Ovary (tissue), 3 donors: ENCODE measurements at regions not wholly inside any gene's neighbourhood (a gene's known extent, or its start where the extent isn't known, plus 50 kb on each side); places are given as distances from the start of the nearest gene placed in this dataset.

Source experiments
- POLR2A ChIP-seq: fragments of 450-650 bp; IDR thresholded peaks from one replicate; pipeline ENCODE4 v1.6.1; 2017; ENCODE audit warnings: antibody characterized with exemption, mild to moderate bottlenecking, moderate library complexity
- TF ChIP-seq, protein P1 (sequence below), 3 donors: fragments of 450-650 bp in 2 of 3; fragments of 200-600 bp in 1 of 3; IDR thresholded peaks; one replicate each; pipeline versions ENCODE4 v1.5.1 to v1.8.0; 2016 to 2022; ENCODE audit warnings: antibody characterized with exemption in 3 of 3, mild to moderate bottlenecking in 1 of 3
- donor health status: DM: no; HTN: no; CAD: no.

DNA sequence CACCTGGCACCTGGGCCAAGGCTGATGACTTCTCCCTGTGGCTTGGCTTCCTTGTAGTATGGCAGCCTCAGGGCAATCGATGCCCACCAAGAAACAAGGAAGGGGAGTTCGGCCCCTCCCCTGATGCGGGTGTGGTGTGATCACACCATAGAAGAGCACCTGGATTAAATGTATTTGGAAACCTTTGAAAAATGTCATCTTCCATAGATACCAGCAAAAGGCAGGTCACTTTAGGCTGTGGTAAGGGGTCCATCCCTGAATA is 198.2 kb downstream of the CYP26B1 start:
- TF ChIP-seq, protein P1, sequence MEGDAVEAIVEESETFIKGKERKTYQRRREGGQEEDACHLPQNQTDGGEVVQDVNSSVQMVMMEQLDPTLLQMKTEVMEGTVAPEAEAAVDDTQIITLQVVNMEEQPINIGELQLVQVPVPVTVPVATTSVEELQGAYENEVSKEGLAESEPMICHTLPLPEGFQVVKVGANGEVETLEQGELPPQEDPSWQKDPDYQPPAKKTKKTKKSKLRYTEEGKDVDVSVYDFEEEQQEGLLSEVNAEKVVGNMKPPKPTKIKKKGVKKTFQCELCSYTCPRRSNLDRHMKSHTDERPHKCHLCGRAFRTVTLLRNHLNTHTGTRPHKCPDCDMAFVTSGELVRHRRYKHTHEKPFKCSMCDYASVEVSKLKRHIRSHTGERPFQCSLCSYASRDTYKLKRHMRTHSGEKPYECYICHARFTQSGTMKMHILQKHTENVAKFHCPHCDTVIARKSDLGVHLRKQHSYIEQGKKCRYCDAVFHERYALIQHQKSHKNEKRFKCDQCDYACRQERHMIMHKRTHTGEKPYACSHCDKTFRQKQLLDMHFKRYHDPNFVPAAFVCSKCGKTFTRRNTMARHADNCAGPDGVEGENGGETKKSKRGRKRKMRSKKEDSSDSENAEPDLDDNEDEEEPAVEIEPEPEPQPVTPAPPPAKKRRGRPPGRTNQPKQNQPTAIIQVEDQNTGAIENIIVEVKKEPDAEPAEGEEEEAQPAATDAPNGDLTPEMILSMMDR (IDR thresholded peaks at IDR 0.05): no peak
- no peak for TF ChIP-seq POLR2A
